WERI-Rb-1 (cell line): ENCODE measurements at regions not wholly inside any gene's neighbourhood (a gene's known extent, or its start where the extent isn't known, plus 50 kb on each side); places are given as distances from the start of the nearest gene placed in this dataset.

Source experiments
- DNase-seq: peaks from one replicate; pipeline ENCODE4 v3.0.0-alpha.2; 2020
- H3K27ac ChIP-seq: fragments of 250-450 bp; sonication (Bioruptor Pico); 2 replicates; pipeline ENCODE4 v1.5.1; 2020; ENCODE audit warnings: mild to moderate bottlenecking, moderate library complexity
- H3K27me3 ChIP-seq: fragments of 250-450 bp; sonication (Bioruptor Pico); 2 replicates; pipeline ENCODE4 v1.5.1; 2021; ENCODE audit warnings: mild to moderate bottlenecking, low read depth, moderate library complexity; ENCODE audit not compliant: insufficient read depth, severe bottlenecking
- H3K36me3 ChIP-seq: fragments of 250-450 bp; sonication (Bioruptor Pico); 2 replicates; pipeline ENCODE4 v1.5.1; 2020; ENCODE audit warnings: mild to moderate bottlenecking, moderate library complexity
- H3K4me3 ChIP-seq: 2 replicates; pipeline ENCODE4 v1.5.1; 2011; ENCODE audit warnings: low read depth, mild to moderate bottlenecking, control low read depth, low read length
- H3K9me3 ChIP-seq: fragments of 250-450 bp; sonication (Bioruptor Pico); 2 replicates; pipeline ENCODE4 v1.5.1; 2021; ENCODE audit warnings: mild to moderate bottlenecking, moderate library complexity; ENCODE audit not compliant: severe bottlenecking
- CTCF ChIP-seq: IDR thresholded peaks from 2 replicates; pipeline ENCODE4 v1.5.1; 2011; ENCODE audit warnings: low read depth, mild to moderate bottlenecking, control low read depth, inconsistent platforms, low read length

- no peak overlapping the region for H3K4me3 ChIP-seq
- no peak for TF ChIP-seq CTCF
- no peak overlapping the region for H3K27ac ChIP-seq
- peaks cover 83% of the 10 kb centered on the region for H3K27me3 ChIP-seq
- H3K9me3 ChIP-seq, result no peaks in the 10 kb centered on the region
- H3K36me3 ChIP-seq, result no peaks in the 10 kb centered on the region
- no peak for DNase-seq
Measured at GRCh38 chr4:188613976-188614375, 474.7 kb downstream of the TRIML1 start.

GRCh38 chr4:188619456-188620149 lies 480.4 kb downstream of the TRIML1 start:
- no peaks in the 10 kb centered on the region for H3K36me3 ChIP-seq
- H3K9me3 ChIP-seq, result no peaks in the 10 kb centered on the region
- no peak overlapping the region for H3K27ac ChIP-seq
- H3K27me3 ChIP-seq, result peaks cover 70% of the 10 kb centered on the region
- no peak for TF ChIP-seq CTCF
- DNase-seq, result no peak
- no peak overlapping the region for H3K4me3 ChIP-seq

- Histone ChIP-seq H3K36me3 (no peaks in the 10 kb centered on the region), H3K4me3 (no peak overlapping the region), H3K27me3 (peaks cover 66% of the 10 kb centered on the region), H3K27ac (no peak overlapping the region), H3K9me3 (no peaks in the 10 kb centered on the region)
- no peak for DNase-seq
- TF ChIP-seq CTCF, result no peak
Measured at GRCh38 chr4:188620608-188621007, 481.4 kb downstream of the TRIML1 start.

GRCh38 chr4:188623314-188623854 lies 484.1 kb downstream of the TRIML1 start:
- Histone ChIP-seq H3K9me3 (no peaks in the 10 kb centered on the region), H3K27ac (no peak overlapping the region), H3K4me3 (no peak overlapping the region), H3K27me3 (peaks cover 64% of the 10 kb centered on the region), H3K36me3 (no peaks in the 10 kb centered on the region)
- no peak for DNase-seq
- no peak for TF ChIP-seq CTCF

DNA sequence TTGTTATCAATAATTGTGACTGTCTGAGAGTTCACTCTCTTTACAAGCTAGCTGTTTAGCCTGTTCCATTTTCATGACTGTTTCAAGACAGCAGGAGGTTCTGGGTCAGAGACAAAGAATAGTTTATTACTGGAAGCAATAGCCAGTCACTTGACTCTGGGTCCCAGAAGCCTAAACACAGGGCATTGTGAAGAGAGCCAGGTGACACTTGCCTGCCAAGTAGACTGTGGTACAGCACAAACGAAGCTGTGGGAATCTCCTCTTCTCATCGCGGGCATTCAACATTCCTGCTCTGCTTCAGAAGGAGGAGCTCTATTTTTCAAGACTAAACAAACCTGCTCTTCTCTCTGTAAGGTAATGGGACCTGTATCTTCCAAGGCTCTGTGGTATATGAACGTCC lies 485.1 kb downstream of the TRIML1 start:
- DNase-seq, result no peak
- TF ChIP-seq CTCF, result no peak
- no peak overlapping the region for H3K27ac ChIP-seq

GRCh38 chr4:188627892-188628291 lies 488.7 kb downstream of the TRIML1 start:
- Histone ChIP-seq H3K4me3 (no peak overlapping the region), H3K9me3 (no peaks in the 10 kb centered on the region), H3K27me3 (peaks cover 75% of the 10 kb centered on the region), H3K36me3 (no peaks in the 10 kb centered on the region), H3K27ac (no peak overlapping the region)
- DNase-seq, result no peak
- TF ChIP-seq CTCF, result no peak

More for the DNA sequence above, 485.1 kb downstream of the TRIML1 start:
- no peaks in the 10 kb centered on the region for H3K9me3 ChIP-seq
- H3K36me3 ChIP-seq, result no peaks in the 10 kb centered on the region
- H3K4me3 ChIP-seq, result no peak overlapping the region
- H3K27me3 ChIP-seq, result peaks cover 65% of the 10 kb centered on the region
